Activated CD4-positive, alpha-beta memory T cell treated with anti-CD3 and anti-CD28 coated beads for 36 hours (primary cell): ENCODE measurements at regions not wholly inside any gene's neighbourhood (a gene's known extent, or its start where the extent isn't known, plus 50 kb on each side); places are given as distances from the start of the nearest gene placed in this dataset.

Source experiments
- CTCF ChIA-PET: fragments of 350-600 bp; sonication (Branson Sonifier 250); formaldehyde crosslinking; loops from one replicate; lab custom pipeline; 2021; ENCODE audit warnings: antibody characterized with exemption, inconsistent platforms; lab: Charles Lee
- POLR2A ChIA-PET: fragments of 350-600 bp; sonication (Branson Sonifier 250); formaldehyde crosslinking; loops from one replicate; lab custom pipeline; 2021; ENCODE audit warnings: antibody characterized with exemption; lab: Charles Lee
- DNase-seq: peaks from one replicate; pipeline ENCODE4 v3.0.0-alpha.2; 2020
- H3K27ac Mint-ChIP-seq: one replicate; pipeline ENCODE4 v1.8.0; 2021; ENCODE audit warnings: mixed read lengths
- H3K27me3 Mint-ChIP-seq: one replicate; pipeline ENCODE4 v1.8.0; 2021; ENCODE audit warnings: mixed read lengths
- H3K36me3 Mint-ChIP-seq: one replicate; pipeline ENCODE4 v1.8.0; 2021; ENCODE audit warnings: mixed read lengths
- H3K4me1 Mint-ChIP-seq: one replicate; pipeline ENCODE4 v1.8.0; 2021; ENCODE audit warnings: low read depth, mixed read lengths
- H3K4me3 Mint-ChIP-seq: one replicate; pipeline ENCODE4 v1.8.0; 2021; ENCODE audit warnings: mild to moderate bottlenecking, mixed read lengths
- H3K9me3 Mint-ChIP-seq: one replicate; pipeline ENCODE4 v1.8.0; 2021; ENCODE audit warnings: mixed read lengths
- intact Hi-C: fragments of 100-400 bp; cut with micrococcal nuclease; formaldehyde crosslinking; loops from one replicate; pipeline ENCODE4 v1.15.1; 2023

DNA sequence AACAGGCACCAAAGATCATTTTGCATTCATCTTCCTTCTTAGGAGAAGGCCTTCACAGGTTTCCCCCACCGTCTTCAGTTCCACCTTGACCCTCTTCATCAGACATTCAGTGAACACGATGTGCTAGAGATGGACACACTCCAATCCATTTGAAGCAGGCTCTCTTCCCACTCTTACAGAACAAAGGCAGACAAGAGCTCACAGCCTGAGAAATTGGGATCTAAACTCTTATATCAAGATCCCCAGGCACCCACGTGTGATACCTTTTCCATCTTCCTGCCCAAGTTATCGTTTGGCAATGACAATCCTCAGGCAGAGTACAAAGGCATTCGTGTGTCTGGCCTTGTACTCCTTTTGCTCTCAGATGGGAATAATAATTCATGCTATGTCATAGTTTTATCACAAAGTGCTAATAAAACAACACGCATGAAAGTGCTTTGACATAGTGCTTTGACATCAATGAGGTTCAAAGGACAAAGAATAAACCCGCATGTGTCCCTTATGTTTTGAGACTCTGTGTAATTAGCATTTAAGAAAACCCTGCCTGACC is 369.3 kb upstream of the KLHL29 start:
- H3K4me1 Mint-ChIP-seq = no peaks in the 10 kb centered on the region

DNA sequence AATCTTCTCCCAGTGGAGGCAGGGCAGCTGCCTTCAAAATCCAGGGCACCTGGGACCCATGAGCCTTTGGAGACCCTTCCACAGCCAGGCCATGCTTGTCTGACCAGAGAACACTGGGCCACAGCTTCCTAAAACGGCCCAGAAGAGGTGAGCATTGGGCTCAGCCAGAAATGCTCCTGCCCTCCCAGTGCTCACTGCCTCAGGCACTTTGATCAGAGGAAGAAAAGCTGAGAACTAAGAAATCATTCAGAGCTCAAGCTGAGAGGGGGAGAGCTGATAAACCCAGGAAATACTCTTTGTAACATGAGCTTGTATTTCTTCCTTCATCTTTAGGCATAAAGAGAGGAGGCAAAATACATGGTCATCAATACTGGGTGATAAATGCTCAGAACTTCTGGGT is 365.5 kb upstream of the KLHL29 start:
- CTCF ChIA-PET = no interaction called here
- no peak overlapping the region for H3K4me3 Mint-ChIP-seq
- H3K9me3 Mint-ChIP-seq = no peaks in the 10 kb centered on the region
- H3K4me1 Mint-ChIP-seq = no peaks in the 10 kb centered on the region
- DNase-seq = no peak
- H3K36me3 Mint-ChIP-seq = no peaks in the 10 kb centered on the region
- H3K27me3 Mint-ChIP-seq = no peaks in the 10 kb centered on the region
- no peak overlapping the region for H3K27ac Mint-ChIP-seq
- POLR2A ChIA-PET = no interaction called here
- intact Hi-C loops = no loop called here

More for the DNA sequence above, 369.3 kb upstream of the KLHL29 start:
- no peaks in the 10 kb centered on the region for H3K36me3 Mint-ChIP-seq
- intact Hi-C loops = no loop called here
- H3K27me3 Mint-ChIP-seq = no peaks in the 10 kb centered on the region
- no peaks in the 10 kb centered on the region for H3K9me3 Mint-ChIP-seq
- ChIA-PET POLR2A (no interaction called here), CTCF (no interaction called here)
- no peak overlapping the region for H3K4me3 Mint-ChIP-seq
- H3K27ac Mint-ChIP-seq = no peak overlapping the region
- no peak for DNase-seq

DNA sequence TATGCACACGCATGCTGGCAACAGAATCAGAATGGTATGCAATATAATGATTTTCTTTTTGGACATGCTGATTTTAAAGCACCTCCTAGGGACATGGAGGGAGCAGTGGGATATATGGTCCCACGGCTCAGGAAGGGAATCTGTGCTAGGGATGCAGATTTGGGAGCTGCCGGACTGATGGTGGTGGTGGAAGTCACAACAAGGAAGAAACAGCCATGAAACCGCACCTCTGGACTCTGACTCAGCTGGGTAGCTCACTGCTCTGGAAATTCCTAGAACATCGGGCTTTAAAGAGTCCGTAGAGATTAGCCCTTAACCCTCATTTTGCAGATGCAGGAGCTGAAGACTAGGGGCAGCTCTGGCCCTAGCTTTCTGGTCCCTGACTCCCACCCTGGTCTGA is 364.3 kb upstream of the KLHL29 start:
- H3K4me1 Mint-ChIP-seq = no peaks in the 10 kb centered on the region
- H3K4me3 Mint-ChIP-seq = no peak overlapping the region
- intact Hi-C loops = no loop called here
- no peaks in the 10 kb centered on the region for H3K36me3 Mint-ChIP-seq
- H3K27me3 Mint-ChIP-seq = no peaks in the 10 kb centered on the region
- CTCF ChIA-PET = no interaction called here
- no peak for DNase-seq
- POLR2A ChIA-PET = no interaction called here
- H3K9me3 Mint-ChIP-seq = no peaks in the 10 kb centered on the region
- H3K27ac Mint-ChIP-seq = no peak overlapping the region

DNA sequence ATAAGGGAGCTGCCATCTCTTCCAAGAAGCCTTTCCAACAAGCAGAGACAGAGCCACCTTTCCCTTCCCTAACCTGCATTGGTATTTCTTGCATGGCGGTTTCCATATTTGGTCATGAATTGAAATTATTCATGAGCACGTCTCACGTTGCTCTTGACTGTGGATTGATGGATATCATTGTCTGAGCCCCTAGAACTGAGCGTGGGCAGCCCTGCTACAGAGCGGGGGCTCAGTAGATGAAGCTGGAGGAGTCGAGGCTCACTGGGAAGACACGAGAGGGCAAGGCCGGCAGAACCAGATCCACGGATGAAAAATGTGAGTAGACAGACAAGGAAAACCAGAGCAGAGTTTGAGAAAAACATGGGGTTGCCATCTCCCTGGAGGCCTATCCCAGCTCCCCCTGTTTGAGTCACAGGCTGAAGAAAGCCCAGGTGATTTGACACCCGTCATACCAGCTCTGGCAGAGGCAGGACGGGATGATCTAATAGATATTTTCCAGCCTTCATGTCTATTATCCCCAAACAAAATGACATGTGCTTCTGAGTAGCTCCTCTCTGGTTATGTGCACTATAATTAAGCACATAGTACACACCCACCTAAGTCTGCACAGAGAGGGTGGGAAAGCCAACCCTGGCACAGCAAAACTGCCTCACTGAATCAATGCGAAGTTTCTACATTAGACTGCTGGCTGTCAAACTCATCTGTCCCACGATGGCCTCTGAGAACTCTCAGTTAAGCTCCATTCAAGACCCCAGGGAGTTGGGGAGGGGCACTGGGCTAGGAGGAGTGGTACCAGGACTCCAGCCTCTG is 363.5 kb upstream of the KLHL29 start:
- CTCF ChIA-PET = no interaction called here
- no peaks in the 10 kb centered on the region for H3K4me1 Mint-ChIP-seq

DNA sequence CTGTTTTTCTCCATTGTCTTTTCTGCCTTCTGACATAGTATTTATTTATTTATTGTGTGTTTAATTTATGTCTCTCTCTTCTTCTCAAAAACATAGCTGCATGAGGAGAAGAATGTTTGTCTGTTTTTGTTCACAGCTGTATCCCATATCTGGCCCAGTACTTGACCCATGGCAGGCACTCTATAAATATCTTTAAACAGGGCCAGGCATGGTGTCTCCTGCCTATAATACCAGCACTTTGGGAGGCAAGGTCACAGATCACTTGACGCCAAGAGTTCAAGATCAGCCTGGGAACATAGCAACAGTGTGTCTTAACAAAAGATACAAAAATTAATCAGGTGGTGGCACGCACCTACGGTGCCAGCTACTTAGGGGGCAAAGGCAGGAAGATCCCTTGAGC is 361.3 kb upstream of the KLHL29 start:
- no peak overlapping the region for H3K4me3 Mint-ChIP-seq
- no peaks in the 10 kb centered on the region for H3K36me3 Mint-ChIP-seq
- no peaks in the 10 kb centered on the region for H3K9me3 Mint-ChIP-seq
- POLR2A ChIA-PET = no interaction called here
- no peak for DNase-seq
- intact Hi-C loops = no loop called here
- CTCF ChIA-PET = no interaction called here
- no peaks in the 10 kb centered on the region for H3K27me3 Mint-ChIP-seq
- no peak overlapping the region for H3K27ac Mint-ChIP-seq
- H3K4me1 Mint-ChIP-seq = no peaks in the 10 kb centered on the region

More for the DNA sequence above, 363.5 kb upstream of the KLHL29 start:
- Mint-ChIP-seq H3K27me3 (no peaks in the 10 kb centered on the region), H3K27ac (no peak overlapping the region), H3K36me3 (no peaks in the 10 kb centered on the region), H3K9me3 (no peaks in the 10 kb centered on the region), H3K4me3 (no peak overlapping the region)
- intact Hi-C loops = no loop called here
- POLR2A ChIA-PET = no interaction called here
- DNase-seq = no peak

DNA sequence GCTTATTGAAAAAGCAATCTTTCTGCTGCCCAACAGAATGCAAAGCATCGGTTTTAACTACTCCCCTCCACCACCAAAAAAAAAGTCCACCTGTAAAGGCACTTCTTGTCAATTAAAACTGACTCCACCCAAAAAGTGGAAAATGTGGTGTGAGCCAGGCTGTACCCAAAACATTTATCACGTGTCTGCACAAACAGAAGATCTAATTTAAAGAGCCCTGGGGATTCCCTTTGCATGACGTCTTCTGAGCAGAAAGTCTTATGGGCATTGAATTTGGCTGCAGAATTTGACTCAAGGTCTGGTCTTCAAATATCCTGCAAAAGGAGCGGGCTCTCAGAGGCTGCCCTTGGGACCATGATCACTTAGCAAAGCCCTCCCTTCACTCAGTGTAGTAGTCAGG is 358.3 kb upstream of the KLHL29 start:
- intact Hi-C loops = no loop called here
- Mint-ChIP-seq H3K9me3 (no peaks in the 10 kb centered on the region), H3K4me1 (no peaks in the 10 kb centered on the region), H3K4me3 (no peak overlapping the region), H3K27me3 (peaks cover 2% of the 10 kb centered on the region), H3K27ac (no peak overlapping the region), H3K36me3 (no peaks in the 10 kb centered on the region)
- CTCF ChIA-PET = no interaction called here
- no peak for DNase-seq
- POLR2A ChIA-PET = no interaction called here

DNA sequence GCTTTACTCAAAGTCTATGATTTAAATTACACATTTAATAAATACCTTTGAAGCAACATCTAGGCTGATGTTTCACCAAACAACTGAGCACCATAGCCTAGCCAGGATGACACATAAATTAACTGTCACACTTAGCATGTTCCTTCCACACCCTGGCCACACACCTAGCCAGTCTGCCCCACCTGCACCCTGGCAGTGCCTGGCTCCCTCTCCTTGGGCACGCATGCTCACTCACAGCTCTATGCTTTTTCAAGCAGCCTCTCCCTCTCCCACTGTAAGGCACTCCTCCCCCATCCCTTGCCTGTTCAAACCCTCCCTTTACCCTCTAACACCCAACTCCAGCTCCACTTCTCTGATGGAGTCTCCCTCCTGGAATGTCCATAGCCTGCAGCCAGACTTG is 357.6 kb upstream of the KLHL29 start:
- Mint-ChIP-seq H3K27ac (no peak overlapping the region), H3K27me3 (peaks cover 2% of the 10 kb centered on the region), H3K9me3 (no peaks in the 10 kb centered on the region), H3K4me1 (no peaks in the 10 kb centered on the region), H3K36me3 (no peaks in the 10 kb centered on the region), H3K4me3 (no peak overlapping the region)
- POLR2A ChIA-PET = no interaction called here
- DNase-seq = no peak
- CTCF ChIA-PET = no interaction called here
- intact Hi-C loops = no loop called here

DNA sequence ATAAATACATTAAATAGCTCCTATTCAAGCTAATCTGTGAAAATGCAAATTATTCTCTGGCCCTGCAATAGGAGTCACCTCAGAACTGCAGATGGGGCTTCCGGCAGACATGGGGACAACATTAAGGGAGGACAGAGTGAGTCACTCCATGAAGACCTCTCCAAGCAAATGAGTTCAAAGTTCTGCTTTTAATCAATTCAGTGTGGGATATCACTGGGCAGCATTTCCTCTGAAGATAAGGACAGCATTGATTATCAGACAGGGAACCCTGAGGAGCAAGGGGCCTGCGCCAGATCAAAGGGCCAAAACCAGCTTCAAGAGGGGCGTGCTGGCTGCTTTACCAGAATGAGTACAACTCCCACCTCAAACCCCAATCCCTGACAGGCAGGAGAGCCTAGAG is 356.9 kb upstream of the KLHL29 start:
- Mint-ChIP-seq H3K4me1 (no peaks in the 10 kb centered on the region), H3K27me3 (peaks cover 2% of the 10 kb centered on the region), H3K36me3 (no peaks in the 10 kb centered on the region), H3K4me3 (no peak overlapping the region), H3K9me3 (no peaks in the 10 kb centered on the region), H3K27ac (no peak overlapping the region)
- DNase-seq = no peak
- intact Hi-C loops = no loop called here
- ChIA-PET POLR2A (no interaction called here), CTCF (no interaction called here)

DNA sequence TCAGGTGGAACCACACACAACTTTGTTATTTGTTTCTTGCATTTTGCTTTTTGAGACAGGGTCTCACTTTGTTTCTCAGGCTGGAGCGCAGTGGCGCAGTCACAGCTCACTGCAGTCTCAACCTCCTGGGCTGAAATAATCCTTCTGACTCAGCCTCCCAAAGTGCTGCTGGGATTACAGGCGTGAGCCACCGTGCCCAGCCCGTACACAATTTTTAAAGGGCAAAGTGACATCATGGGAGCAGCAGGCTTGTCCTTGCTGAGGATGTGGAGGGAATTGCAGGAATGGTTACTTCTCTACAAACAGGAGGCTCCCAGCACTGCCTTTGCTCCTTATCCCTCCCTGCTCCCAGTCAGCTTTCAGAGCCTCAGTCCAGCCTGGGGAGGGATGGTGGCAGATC is 355.9 kb upstream of the KLHL29 start:
- ChIA-PET CTCF (no interaction called here), POLR2A (no interaction called here)
- Mint-ChIP-seq H3K4me3 (no peak overlapping the region), H3K27me3 (peaks cover 2% of the 10 kb centered on the region), H3K9me3 (no peaks in the 10 kb centered on the region), H3K36me3 (no peaks in the 10 kb centered on the region), H3K4me1 (no peaks in the 10 kb centered on the region), H3K27ac (no peak overlapping the region)
- DNase-seq = no peak
- intact Hi-C loops = no loop called here

DNA sequence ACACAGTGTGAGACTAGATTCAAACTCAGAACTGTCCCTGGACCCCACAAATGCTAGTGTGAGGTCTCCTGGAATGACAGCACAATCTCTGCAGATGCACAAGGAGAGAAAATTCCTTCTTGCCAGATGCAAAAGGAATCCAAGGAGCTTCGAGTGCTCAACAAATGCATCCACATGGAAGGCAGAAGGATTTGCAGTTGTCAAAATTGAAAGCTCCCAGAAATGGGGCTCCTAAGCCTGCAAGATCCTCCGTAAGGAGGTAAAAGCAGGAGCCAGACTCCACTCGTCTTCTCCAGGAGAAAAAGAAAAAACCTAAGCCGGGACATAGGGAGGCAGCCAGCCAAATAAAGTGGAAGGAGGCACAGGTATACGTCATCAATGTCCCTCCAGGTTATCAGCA is 355.0 kb upstream of the KLHL29 start:
- H3K9me3 Mint-ChIP-seq = no peaks in the 10 kb centered on the region
- CTCF ChIA-PET = no interaction called here
- intact Hi-C loops = no loop called here
- H3K27ac Mint-ChIP-seq = no peak overlapping the region
- POLR2A ChIA-PET = no interaction called here
- no peaks in the 10 kb centered on the region for H3K4me1 Mint-ChIP-seq
- no peaks in the 10 kb centered on the region for H3K36me3 Mint-ChIP-seq
- peaks cover 2% of the 10 kb centered on the region for H3K27me3 Mint-ChIP-seq
- no peak overlapping the region for H3K4me3 Mint-ChIP-seq
- no peak for DNase-seq

DNA sequence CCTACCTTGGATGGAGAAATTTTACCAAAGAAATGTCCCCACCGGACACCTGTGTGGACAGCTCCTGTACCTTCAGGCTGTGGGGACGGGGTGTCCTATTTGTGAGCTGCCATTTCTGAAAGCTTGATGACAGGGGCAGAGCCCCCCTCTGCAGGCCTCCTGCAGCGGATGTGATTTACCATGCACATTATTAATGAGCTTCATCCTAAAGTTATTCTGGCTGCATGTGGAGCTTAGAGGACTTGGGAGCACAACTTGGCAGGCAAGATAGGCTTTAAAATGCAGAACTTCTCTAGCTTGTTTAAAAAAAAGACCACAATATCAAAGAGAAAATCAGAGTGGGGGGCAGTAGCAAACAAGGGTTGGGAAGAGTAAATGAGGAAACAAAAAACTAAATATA is 350.0 kb upstream of the KLHL29 start:
- Mint-ChIP-seq H3K9me3 (no peaks in the 10 kb centered on the region), H3K27ac (no peak overlapping the region), H3K4me1 (no peaks in the 10 kb centered on the region), H3K36me3 (no peaks in the 10 kb centered on the region), H3K4me3 (no peak overlapping the region), H3K27me3 (peaks cover 2% of the 10 kb centered on the region)
- CTCF ChIA-PET = no interaction called here
- no peak for DNase-seq
- intact Hi-C loops = no loop called here
- POLR2A ChIA-PET = no interaction called here

DNA sequence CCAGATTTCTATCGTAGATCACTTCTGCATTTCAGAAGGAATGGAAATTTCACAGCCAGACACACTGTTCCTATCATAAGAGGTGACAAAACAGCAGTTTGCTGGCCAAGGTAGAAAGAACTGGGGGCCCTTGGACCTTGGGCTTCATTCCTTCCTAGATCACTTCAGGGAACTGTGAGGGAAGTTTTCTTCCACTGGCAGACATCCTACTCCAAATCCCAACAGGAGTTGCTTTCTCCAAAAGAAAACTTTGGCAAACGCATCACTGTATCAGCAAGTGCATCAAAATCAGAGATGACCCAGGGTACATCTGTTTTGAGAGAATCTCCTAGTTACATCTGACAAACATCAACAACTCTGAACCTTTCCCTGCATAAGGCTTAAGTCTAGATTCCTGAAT is 348.4 kb upstream of the KLHL29 start:
- Mint-ChIP-seq H3K4me1 (no peaks in the 10 kb centered on the region), H3K9me3 (no peaks in the 10 kb centered on the region), H3K4me3 (no peak overlapping the region), H3K27ac (no peak overlapping the region), H3K27me3 (peaks cover 2% of the 10 kb centered on the region), H3K36me3 (no peaks in the 10 kb centered on the region)
- intact Hi-C loops = no loop called here
- ChIA-PET CTCF (no interaction called here), POLR2A (no interaction called here)
- DNase-seq = no peak

DNA sequence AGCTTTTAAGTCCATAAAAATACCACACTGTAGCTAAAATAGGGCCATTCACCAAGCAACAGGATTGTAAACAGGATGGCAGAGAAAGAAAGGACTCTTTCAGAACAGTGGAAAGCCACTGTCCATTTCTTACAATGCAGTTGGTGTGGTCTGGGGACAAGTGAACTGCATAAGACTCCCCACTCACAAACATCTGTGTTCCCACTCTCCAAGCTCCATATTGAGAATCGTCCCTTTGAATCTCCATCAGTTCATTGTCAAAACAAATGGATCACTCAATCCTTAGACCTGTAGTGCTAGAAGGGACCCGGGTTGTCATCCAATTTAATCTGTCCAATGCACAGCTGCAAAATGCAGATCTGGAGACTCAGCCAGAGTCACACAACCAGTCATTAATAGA is 347.4 kb upstream of the KLHL29 start:
- Mint-ChIP-seq H3K4me1 (no peaks in the 10 kb centered on the region), H3K9me3 (no peaks in the 10 kb centered on the region), H3K27ac (no peak overlapping the region), H3K36me3 (no peaks in the 10 kb centered on the region), H3K4me3 (no peak overlapping the region), H3K27me3 (peaks cover 2% of the 10 kb centered on the region)
- no peak for DNase-seq
- ChIA-PET CTCF (no interaction called here), POLR2A (no interaction called here)
- intact Hi-C loops = no loop called here
